ENCODE measurements at regions not wholly inside any gene's neighbourhood (a gene's known extent, or its start where the extent isn't known, plus 50 kb on each side); places are given as distances from the start of the nearest gene placed in this dataset.

GRCh38 chr5:97508864-97509263, 325.8 kb upstream of the RIOK2 start:
- no peak for TF ChIP-seq CTCF (IDR thresholded peaks at IDR 0.05; ENCODE audit: low read depth, low read length, missing input control)
- TF ChIP-seq, protein P1, sequence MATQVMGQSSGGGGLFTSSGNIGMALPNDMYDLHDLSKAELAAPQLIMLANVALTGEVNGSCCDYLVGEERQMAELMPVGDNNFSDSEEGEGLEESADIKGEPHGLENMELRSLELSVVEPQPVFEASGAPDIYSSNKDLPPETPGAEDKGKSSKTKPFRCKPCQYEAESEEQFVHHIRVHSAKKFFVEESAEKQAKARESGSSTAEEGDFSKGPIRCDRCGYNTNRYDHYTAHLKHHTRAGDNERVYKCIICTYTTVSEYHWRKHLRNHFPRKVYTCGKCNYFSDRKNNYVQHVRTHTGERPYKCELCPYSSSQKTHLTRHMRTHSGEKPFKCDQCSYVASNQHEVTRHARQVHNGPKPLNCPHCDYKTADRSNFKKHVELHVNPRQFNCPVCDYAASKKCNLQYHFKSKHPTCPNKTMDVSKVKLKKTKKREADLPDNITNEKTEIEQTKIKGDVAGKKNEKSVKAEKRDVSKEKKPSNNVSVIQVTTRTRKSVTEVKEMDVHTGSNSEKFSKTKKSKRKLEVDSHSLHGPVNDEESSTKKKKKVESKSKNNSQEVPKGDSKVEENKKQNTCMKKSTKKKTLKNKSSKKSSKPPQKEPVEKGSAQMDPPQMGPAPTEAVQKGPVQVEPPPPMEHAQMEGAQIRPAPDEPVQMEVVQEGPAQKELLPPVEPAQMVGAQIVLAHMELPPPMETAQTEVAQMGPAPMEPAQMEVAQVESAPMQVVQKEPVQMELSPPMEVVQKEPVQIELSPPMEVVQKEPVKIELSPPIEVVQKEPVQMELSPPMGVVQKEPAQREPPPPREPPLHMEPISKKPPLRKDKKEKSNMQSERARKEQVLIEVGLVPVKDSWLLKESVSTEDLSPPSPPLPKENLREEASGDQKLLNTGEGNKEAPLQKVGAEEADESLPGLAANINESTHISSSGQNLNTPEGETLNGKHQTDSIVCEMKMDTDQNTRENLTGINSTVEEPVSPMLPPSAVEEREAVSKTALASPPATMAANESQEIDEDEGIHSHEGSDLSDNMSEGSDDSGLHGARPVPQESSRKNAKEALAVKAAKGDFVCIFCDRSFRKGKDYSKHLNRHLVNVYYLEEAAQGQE (IDR thresholded peaks at IDR 0.05), result no peak
- TF ChIP-seq JUND (IDR thresholded peaks at IDR 0.05), result no peak
- no peak for TF ChIP-seq RAD21 (IDR thresholded peaks at IDR 0.05)
- no peak for TF ChIP-seq EGR1 (IDR thresholded peaks at IDR 0.05; ENCODE audit: low read depth in 2 of 2)
- TF ChIP-seq MAX (IDR thresholded peaks at IDR 0.05), result no peak
- TF ChIP-seq TAF1 (conservative IDR thresholded peaks at IDR 0.05), result no peak
- no peak for TF ChIP-seq HNF4G (IDR thresholded peaks at IDR 0.05)
- TF ChIP-seq FOXA1 (IDR thresholded peaks at IDR 0.05), result no peak
- TF ChIP-seq ATF3 (IDR thresholded peaks at IDR 0.05), result no peak
- no peak for TF ChIP-seq ZBTB33 (IDR thresholded peaks at IDR 0.05)
- TF ChIP-seq YY1 (IDR thresholded peaks at IDR 0.05), result no peak
- no peak for TF ChIP-seq SP1 (IDR thresholded peaks at IDR 0.05)
- TF ChIP-seq GABPA (IDR thresholded peaks at IDR 0.05 in 1 of 2, conservative IDR thresholded peaks at IDR 0.05 in 1 of 2), result no peak

All from liver (tissue), 3 donors.